HG03064 (cell line): ENCODE measurements at regions not wholly inside any gene's neighbourhood (a gene's known extent, or its start where the extent isn't known, plus 50 kb on each side); places are given as distances from the start of the nearest gene placed in this dataset.

Experiments used
- ATAC-seq: cut with Tn5 transposase; IDR thresholded peaks from one replicate; pipeline ENCODE4 v1.9.1; 2021; ENCODE audit warnings: low read depth; ENCODE audit not compliant: unreplicated experiment

DNA sequence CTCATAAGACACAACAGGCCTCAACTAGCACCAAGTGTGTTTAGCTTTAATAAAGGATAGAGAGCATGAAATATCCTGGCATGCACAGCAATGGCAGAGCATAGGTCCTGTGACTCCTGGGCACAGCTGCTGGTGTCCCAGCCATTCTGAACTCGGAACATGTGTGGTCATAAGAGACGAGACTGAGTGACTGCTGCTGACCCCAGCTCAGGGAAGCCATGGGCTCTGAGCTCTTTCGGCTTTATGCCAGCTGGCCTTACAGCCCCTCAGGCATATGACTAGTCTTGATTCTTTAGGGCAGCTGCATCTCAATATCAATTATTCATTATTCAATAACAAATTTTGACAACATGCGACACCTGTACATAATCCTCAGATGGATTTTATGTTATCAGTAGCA, 62.4 kb upstream of the TOPAZ1 start:
- no peak for ATAC-seq

DNA sequence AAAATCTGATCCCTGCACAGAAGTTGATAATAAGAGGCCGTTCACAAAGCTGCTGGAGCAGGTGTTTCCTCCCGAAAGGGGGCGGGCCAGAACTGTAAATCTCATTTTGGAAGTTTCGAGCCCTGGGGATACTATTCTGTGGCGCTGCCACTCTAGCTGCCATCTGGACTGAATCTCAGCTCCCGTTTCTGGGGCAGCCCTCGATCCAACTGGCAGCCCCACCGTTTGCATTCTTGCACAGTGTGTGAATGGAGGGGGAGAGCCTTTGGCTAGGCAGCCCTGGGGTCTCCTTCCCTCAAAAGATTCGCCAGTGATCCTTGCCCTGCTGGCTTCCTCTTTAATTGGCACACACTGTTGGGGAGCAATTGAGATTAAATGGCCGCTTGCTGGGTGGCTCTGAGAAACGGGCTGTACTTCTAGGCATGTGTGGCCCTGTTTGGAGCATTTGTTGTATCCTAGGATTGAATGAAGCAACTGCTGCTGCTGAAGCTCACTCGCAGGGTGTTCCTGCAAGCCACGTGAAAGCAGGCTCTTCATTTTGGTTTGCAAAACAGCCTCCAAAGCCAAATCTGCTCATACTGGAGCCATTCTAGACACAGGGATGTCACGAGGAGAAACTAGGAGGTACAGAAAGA, 57.2 kb upstream of the TOPAZ1 start:
- ATAC-seq, result no peak

DNA sequence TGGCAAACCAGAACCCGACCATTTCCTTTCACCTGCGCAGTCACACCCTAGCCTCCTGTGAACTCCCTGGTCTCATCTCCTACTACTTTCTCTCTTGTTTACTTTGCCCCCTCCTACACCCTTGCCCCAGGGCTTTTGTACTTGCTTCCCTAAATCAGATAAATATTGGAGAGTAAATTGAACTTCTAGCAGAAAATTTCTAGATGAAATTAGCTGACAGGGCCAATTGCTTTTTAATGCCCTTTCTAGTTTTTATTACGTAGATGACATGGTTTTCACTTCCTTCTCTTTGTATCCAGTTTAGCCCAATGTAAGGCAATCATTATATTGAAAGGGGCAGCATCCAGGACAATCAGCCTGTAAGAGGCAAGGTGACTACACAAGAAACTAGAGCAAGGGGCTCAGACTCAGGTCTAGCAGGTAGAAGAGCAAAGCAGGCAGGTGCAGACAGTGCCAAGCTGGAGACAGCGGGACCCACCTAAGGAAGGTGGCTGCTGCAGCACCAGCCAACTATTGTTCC, 56.2 kb upstream of the TOPAZ1 start:
- ATAC-seq, result no peak

DNA sequence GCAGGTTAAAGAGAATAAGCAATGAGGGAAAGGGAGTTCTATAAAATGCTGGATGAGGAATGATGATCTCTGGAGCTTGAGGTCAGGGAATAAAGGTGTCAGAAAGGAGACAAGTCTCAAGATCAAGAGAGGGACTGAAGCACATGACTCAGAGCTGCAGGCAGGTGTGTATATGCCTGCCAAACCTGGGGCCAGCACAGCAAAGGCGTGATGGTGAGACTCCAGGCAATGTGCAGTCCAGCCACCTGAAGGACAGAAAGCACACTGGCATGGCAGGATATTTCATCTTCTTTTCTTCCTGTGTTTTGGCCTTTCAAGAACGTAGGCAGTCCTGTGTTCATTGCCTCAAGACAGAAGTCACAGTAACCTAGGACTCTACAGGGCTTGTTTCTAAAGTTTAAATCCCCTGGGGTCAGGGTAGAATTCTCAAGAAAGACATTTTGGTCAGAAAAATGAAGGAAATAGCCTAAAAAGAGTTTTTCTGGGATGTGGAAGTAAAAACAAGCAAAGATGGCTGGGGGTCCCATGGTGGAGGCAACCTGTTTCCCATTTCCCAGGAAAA, 55.5 kb upstream of the TOPAZ1 start:
- no peak for ATAC-seq

DNA sequence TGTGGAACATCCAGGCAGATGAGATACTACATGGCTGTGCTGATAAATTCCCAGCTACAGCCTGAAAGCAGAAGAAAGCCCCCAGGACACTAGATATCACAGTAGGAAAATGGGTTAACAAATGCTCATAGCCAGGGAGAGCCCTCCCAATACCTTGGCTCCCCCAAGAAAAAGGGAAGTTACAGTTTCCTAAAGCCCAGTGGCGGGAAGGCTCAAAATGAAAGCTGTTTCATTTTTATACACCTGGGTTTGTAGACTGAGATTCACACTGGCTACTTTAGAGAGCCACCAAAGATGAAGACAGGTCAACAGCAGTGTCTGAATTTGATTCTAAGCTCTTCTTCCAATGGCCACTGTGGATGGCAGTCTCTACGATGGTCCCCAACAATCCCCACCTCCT, 55.0 kb upstream of the TOPAZ1 start:
- ATAC-seq, result no peak
